ENCODE measurements at regions not wholly inside any gene's neighbourhood (a gene's known extent, or its start where the extent isn't known, plus 50 kb on each side); places are given as distances from the start of the nearest gene placed in this dataset.

DNA sequence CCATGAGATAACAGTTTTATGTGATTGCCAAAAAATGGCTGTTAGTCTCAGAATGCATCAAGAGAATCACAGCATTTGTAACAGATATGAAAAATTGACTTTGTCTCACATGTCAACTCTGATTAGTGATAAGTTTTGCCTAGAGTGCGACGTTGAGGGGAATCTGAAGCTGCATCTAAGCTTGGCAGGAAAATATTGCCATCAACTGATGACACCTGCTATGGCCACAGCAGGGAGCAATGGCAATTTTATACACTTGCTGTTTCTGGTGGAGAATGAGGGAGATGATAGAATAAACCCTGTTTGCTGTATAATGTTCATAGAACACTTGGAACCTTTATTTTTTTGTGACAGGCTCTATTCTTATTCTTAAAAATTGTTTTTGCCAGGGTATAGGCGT is 205.4 kb upstream of the GNPDA2 start:
- H3K36me3 ChIP-seq (ENCODE audit: control insufficient read depth, insufficient read depth, low read length): no peaks in the 10 kb centered on the region
- no peak for DNase-seq
- H3K27me3 ChIP-seq (ENCODE audit: control insufficient read depth, insufficient read depth, low read length): no peaks in the 10 kb centered on the region
- WGBS (ENCODE audit: insufficient coverage, low lambda C conversion rate): no CpG with 5 or more reads among the region's 3 CpGs
- no peaks in the 10 kb centered on the region for H3K4me1 ChIP-seq (ENCODE audit: control insufficient read depth, insufficient read depth, low read length)
- no peak overlapping the region for H3K4me3 ChIP-seq (ENCODE audit: low read length)
- H3K27ac ChIP-seq (ENCODE audit: low read length): no peak overlapping the region
- no peaks in the 10 kb centered on the region for H3K9me3 ChIP-seq (ENCODE audit: control insufficient read depth, low read depth, low read length)

DNA sequence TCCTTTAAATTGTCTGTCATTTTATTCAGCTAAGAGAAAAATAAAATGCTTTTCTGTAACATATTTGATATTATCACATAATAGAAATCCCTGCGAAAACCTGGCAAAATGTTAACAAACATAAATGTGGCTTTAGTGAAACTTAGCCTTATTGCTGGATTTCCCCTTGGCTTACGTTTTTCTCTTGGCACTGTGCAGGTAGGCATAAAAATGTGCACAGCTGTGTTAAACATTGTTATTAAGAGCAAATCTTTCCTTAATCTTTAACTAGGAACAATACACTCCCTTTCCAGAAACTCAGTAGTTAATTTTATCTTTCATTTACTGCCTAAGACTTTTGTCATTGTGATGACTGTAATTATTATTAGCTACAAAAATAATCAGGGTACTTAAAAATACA is 202.4 kb upstream of the GNPDA2 start:
- DNase-seq: no peak
- Histone ChIP-seq H3K9me3 (ENCODE audit: control insufficient read depth, low read depth, low read length) (no peaks in the 10 kb centered on the region), H3K27ac (ENCODE audit: low read length) (no peak overlapping the region), H3K4me1 (ENCODE audit: control insufficient read depth, insufficient read depth, low read length) (no peaks in the 10 kb centered on the region), H3K27me3 (ENCODE audit: control insufficient read depth, insufficient read depth, low read length) (no peaks in the 10 kb centered on the region), H3K36me3 (ENCODE audit: control insufficient read depth, insufficient read depth, low read length) (no peaks in the 10 kb centered on the region), H3K4me3 (ENCODE audit: low read length) (no peak overlapping the region)
- 67% methylated on average over 1 of the region's 2 CpGs for WGBS (ENCODE audit: insufficient coverage, low lambda C conversion rate)

DNA sequence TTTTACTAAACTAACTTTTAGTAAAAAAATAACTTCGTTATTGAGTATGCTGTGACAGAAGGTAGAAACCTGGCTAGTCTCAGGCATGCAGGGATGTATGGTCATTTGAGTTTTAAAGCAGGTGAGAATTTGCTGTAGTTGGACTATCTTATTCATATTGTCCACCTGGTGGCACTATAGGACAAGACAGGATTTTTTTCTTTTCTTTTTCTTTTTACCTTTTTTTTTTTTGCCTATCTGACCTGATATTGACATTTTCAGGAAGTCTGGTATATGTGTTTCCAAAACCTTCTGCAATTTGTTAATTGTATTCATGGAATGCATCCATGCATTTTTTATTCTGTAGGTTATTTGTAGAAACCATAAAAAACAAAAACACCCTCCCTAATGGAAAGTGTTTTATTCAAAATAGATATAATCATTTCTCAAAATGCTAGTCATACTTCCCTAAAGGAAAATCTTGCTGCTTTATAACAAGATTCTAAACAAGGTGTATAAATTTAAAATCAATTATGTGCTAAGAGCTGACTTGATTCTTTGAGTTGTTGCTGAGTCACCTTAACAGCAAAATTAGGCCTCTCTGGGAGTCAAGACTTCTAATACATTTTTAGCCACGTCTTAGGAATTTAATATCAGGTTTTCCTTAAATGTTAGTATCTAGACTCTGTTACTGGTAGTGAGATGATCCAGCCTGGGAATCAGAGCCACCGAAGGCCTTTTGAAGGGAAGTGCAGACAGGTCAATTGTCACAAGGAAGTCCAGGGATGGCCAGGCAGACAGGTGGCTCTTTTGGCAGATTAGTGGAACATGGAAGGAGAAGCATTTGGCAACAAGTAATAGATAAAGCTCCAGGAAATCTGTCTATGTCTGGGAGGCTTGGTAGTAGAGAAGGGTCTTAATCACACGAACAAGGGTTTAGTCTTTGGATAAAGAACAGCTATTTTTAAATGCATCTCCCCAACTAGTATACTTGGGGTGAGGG is 201.3 kb upstream of the GNPDA2 start:
- 33% methylated on average over 1 of the region's 4 CpGs for WGBS (ENCODE audit: insufficient coverage, low lambda C conversion rate)
- H3K4me1 ChIP-seq (ENCODE audit: control insufficient read depth, insufficient read depth, low read length): no peaks in the 10 kb centered on the region
- peak; percentile 9 to 10 for DNase-seq
- H3K27ac ChIP-seq (ENCODE audit: low read length): no peak overlapping the region
- no peaks in the 10 kb centered on the region for H3K9me3 ChIP-seq (ENCODE audit: control insufficient read depth, low read depth, low read length)
- no peak overlapping the region for H3K4me3 ChIP-seq (ENCODE audit: low read length)
- H3K36me3 ChIP-seq (ENCODE audit: control insufficient read depth, insufficient read depth, low read length): no peaks in the 10 kb centered on the region
- H3K27me3 ChIP-seq (ENCODE audit: control insufficient read depth, insufficient read depth, low read length): no peaks in the 10 kb centered on the region

DNA sequence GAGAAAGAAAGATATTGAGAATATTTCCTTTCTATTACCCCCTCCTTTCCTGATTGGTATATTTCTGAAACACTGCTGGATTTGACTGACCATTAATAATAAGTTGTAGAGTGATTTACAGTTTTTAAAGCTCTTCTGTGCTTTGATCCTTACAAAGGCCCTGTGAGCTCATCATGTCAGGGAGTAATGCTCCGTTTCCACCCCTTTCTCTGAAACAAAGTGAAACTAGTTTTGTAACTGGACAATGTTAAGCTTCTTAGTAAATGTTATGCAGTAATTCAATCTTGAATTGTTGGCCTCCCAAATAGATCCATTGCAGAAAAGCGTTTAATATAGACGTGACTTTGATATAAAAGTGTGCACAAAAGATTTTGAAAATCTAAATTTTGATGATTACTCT is 190.1 kb upstream of the GNPDA2 start:
- WGBS (ENCODE audit: insufficient coverage, low lambda C conversion rate): 73% methylated on average over 2 of the region's 3 CpGs
- DNase-seq: no peak
- H3K9me3 ChIP-seq (ENCODE audit: control insufficient read depth, low read depth, low read length): no peaks in the 10 kb centered on the region
- no peaks in the 10 kb centered on the region for H3K36me3 ChIP-seq (ENCODE audit: control insufficient read depth, insufficient read depth, low read length)
- no peaks in the 10 kb centered on the region for H3K27me3 ChIP-seq (ENCODE audit: control insufficient read depth, insufficient read depth, low read length)
- no peak overlapping the region for H3K4me3 ChIP-seq (ENCODE audit: low read length)
- H3K27ac ChIP-seq (ENCODE audit: low read length): no peak overlapping the region
- H3K4me1 ChIP-seq (ENCODE audit: control insufficient read depth, insufficient read depth, low read length): no peaks in the 10 kb centered on the region

DNA sequence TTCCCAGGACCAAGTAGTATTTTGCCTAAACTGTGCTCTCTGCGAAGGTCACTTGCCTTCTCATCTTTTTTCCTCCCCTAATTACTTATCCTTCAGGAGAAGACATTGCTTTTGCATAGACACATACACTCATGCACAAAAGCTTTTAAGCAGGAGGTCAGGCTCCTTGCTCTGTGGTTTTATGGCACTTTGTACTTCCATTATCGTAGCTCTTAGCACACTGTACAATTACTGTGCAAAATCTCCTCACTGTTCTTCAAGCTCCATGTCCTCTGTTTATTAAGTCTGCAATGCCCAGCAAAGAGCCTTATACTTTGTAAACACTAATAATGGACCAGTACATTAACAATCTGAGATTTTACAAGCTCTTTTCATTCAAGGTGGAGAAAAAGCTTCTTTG is 188.4 kb upstream of the GNPDA2 start:
- H3K4me3 ChIP-seq (ENCODE audit: low read length): no peak overlapping the region
- no peaks in the 10 kb centered on the region for H3K9me3 ChIP-seq (ENCODE audit: control insufficient read depth, low read depth, low read length)
- H3K27me3 ChIP-seq (ENCODE audit: control insufficient read depth, insufficient read depth, low read length): no peaks in the 10 kb centered on the region
- H3K36me3 ChIP-seq (ENCODE audit: control insufficient read depth, insufficient read depth, low read length): no peaks in the 10 kb centered on the region
- H3K4me1 ChIP-seq (ENCODE audit: control insufficient read depth, insufficient read depth, low read length): no peaks in the 10 kb centered on the region
- 60% methylated on average over 1 of the region's 2 CpGs for WGBS (ENCODE audit: insufficient coverage, low lambda C conversion rate)
- no peak for DNase-seq
- H3K27ac ChIP-seq (ENCODE audit: low read length): no peak overlapping the region

DNA sequence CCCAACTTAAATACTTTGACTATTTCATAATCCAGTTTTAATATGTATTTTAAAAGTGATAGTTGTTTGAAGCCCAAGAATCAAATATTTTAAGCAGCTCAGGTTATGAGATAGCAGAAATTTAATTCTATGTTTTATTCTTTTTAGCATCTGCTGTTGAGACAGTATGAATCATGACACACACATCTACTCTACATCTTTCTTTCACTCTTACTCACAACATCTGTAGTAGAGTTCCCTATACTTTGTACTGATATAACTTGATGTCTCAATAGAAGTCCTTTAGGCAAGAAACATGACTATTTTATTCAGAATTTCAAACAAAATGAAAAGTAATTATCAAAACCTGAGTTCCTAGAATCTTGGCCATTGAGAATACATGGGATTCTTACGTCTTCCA is 187.9 kb upstream of the GNPDA2 start:
- H3K36me3 ChIP-seq (ENCODE audit: control insufficient read depth, insufficient read depth, low read length): no peaks in the 10 kb centered on the region
- no peaks in the 10 kb centered on the region for H3K9me3 ChIP-seq (ENCODE audit: control insufficient read depth, low read depth, low read length)
- H3K27ac ChIP-seq (ENCODE audit: low read length): no peak overlapping the region
- H3K4me3 ChIP-seq (ENCODE audit: low read length): no peak overlapping the region
- no peaks in the 10 kb centered on the region for H3K27me3 ChIP-seq (ENCODE audit: control insufficient read depth, insufficient read depth, low read length)
- no CpG with 5 or more reads among the region's 1 CpG for WGBS (ENCODE audit: insufficient coverage, low lambda C conversion rate)
- DNase-seq: no peak
- H3K4me1 ChIP-seq (ENCODE audit: control insufficient read depth, insufficient read depth, low read length): no peaks in the 10 kb centered on the region

DNA sequence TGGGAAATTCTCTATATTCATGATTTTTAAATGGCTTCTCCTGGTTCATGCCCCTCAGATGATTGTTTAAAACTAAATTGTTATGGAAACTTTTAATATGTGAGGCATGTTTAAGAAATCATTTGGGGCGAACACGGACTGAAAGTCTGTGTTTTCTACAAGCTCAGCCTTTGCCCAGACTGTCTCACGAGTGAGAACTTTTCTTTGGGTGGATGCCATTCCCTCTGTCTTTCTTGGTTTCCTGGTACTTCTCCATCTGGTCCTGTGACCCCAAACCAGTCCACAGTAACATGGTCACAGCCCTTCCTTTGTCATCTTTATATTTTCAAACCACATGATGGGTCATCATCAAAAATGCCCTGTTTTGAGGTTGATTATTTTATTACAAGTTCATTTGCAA is 186.6 kb upstream of the GNPDA2 start:
- no peak overlapping the region for H3K27ac ChIP-seq (ENCODE audit: low read length)
- H3K9me3 ChIP-seq (ENCODE audit: control insufficient read depth, low read depth, low read length): no peaks in the 10 kb centered on the region
- 80% methylated on average over 1 of the region's 3 CpGs for WGBS (ENCODE audit: insufficient coverage, low lambda C conversion rate)
- no peaks in the 10 kb centered on the region for H3K36me3 ChIP-seq (ENCODE audit: control insufficient read depth, insufficient read depth, low read length)
- H3K27me3 ChIP-seq (ENCODE audit: control insufficient read depth, insufficient read depth, low read length): no peaks in the 10 kb centered on the region
- H3K4me1 ChIP-seq (ENCODE audit: control insufficient read depth, insufficient read depth, low read length): no peaks in the 10 kb centered on the region
- H3K4me3 ChIP-seq (ENCODE audit: low read length): no peak overlapping the region
- no peak for DNase-seq

DNA sequence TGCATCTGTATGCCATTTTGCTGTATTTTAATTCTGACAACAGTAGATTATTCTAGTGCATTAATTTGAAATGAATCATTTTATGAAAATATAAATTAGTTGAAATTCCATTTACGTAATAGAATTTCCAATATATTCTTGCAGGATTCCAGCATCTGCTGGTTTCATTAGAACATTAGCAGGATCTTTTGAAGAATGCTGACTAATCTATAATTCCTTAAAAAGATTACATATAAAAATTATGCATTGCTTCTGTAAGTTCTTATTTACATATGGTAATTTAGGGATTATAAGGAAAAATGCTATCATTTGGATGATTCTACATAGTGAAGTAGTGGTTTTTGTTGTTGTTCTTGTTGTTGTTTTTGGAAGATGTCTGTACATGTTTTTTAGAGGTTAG is 182.2 kb upstream of the GNPDA2 start:
- H3K4me1 ChIP-seq (ENCODE audit: control insufficient read depth, insufficient read depth, low read length): no peaks in the 10 kb centered on the region
- H3K4me3 ChIP-seq (ENCODE audit: low read length): no peak overlapping the region
- DNase-seq: no peak
- H3K9me3 ChIP-seq (ENCODE audit: control insufficient read depth, low read depth, low read length): no peaks in the 10 kb centered on the region
- H3K27me3 ChIP-seq (ENCODE audit: control insufficient read depth, insufficient read depth, low read length): no peaks in the 10 kb centered on the region
- no peaks in the 10 kb centered on the region for H3K36me3 ChIP-seq (ENCODE audit: control insufficient read depth, insufficient read depth, low read length)
- no peak overlapping the region for H3K27ac ChIP-seq (ENCODE audit: low read length)
- WGBS (ENCODE audit: insufficient coverage, low lambda C conversion rate): 71% methylated on average over 1 of the region's 1 CpG

DNA sequence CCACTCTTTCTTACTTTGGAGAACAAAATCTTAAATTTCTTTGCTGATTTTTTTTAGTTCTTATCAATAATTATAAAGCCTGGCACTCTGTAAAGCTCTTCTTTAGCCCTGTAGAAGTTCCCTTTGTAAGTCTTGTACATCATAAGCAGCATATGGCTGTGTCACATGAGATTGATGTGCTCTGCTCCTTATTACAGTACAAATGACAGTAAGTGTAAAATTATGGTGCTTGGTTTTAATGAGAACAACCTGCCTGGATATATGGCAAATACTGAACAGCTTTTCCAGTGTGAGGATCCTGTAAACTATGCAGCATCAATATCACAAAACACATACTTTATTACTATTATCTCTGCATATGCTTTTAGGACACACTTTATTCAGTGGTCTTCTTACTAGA is 145.9 kb upstream of the GNPDA2 start:
- no peak overlapping the region for H3K27ac ChIP-seq (ENCODE audit: low read length)
- H3K4me3 ChIP-seq (ENCODE audit: low read length): no peak overlapping the region
- no peaks in the 10 kb centered on the region for H3K4me1 ChIP-seq (ENCODE audit: control insufficient read depth, insufficient read depth, low read length)
- H3K36me3 ChIP-seq (ENCODE audit: control insufficient read depth, insufficient read depth, low read length): no peaks in the 10 kb centered on the region
- DNase-seq: no peak
- no peaks in the 10 kb centered on the region for H3K27me3 ChIP-seq (ENCODE audit: control insufficient read depth, insufficient read depth, low read length)
- H3K9me3 ChIP-seq (ENCODE audit: control insufficient read depth, low read depth, low read length): no peaks in the 10 kb centered on the region

DNA sequence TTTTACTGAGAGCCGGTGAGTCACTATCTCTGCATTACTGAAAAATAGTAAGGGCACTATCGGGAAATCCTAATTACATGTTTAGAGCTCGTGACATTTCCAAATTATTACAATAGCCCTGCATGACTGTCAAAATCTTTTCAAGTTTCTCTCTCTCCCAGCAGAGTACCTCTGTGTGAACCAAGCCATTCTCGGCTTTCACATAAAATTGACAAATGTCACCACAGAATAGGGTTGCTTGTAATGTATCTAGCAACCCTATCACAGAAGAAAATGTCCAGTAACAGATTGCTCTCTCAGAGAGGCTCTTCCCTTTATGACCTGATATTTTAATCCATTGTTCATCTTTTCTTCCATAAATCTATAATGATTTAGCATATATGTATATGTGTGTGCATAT is 144.8 kb upstream of the GNPDA2 start:
- Histone ChIP-seq H3K27ac (ENCODE audit: low read length) (no peak overlapping the region), H3K4me1 (ENCODE audit: control insufficient read depth, insufficient read depth, low read length) (no peaks in the 10 kb centered on the region), H3K4me3 (ENCODE audit: low read length) (no peak overlapping the region), H3K36me3 (ENCODE audit: control insufficient read depth, insufficient read depth, low read length) (no peaks in the 10 kb centered on the region), H3K27me3 (ENCODE audit: control insufficient read depth, insufficient read depth, low read length) (no peaks in the 10 kb centered on the region), H3K9me3 (ENCODE audit: control insufficient read depth, low read depth, low read length) (no peaks in the 10 kb centered on the region)
- DNase-seq: no peak
- 90% methylated on average over 2 of the region's 4 CpGs for WGBS (ENCODE audit: insufficient coverage, low lambda C conversion rate)

DNA sequence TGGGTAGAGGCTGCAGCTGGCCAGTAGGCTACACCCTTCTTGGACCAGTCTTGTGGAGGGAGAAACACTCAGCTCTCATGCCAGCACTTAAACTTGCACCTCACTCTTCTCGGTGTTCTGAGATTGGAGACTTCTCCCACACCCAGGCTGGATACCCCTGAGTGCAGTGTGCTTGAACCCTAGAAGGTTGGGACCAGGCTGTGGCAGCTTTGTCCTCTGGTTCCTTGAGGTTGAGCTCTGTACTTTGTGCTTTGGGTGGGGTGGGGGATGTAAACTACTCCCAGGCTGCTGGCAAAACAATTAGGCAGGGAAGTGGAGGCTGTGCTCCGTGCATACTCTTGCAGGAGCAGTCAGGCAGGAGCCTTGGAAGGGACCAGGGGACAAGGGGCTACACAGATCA is 143.6 kb upstream of the GNPDA2 start:
- no CpG with 5 or more reads among the region's 2 CpGs for WGBS (ENCODE audit: insufficient coverage, low lambda C conversion rate)
- Histone ChIP-seq H3K4me3 (ENCODE audit: low read length) (no peak overlapping the region), H3K9me3 (ENCODE audit: control insufficient read depth, low read depth, low read length) (no peaks in the 10 kb centered on the region), H3K36me3 (ENCODE audit: control insufficient read depth, insufficient read depth, low read length) (no peaks in the 10 kb centered on the region), H3K27me3 (ENCODE audit: control insufficient read depth, insufficient read depth, low read length) (no peaks in the 10 kb centered on the region), H3K27ac (ENCODE audit: low read length) (no peak overlapping the region), H3K4me1 (ENCODE audit: control insufficient read depth, insufficient read depth, low read length) (no peaks in the 10 kb centered on the region)
- DNase-seq: no peak

All from large intestine (tissue), 3 donors.